DMS 273 treated with DMSO at 0.1 percent for 48 hours (cell line): ENCODE measurements at regions not wholly inside any gene's neighbourhood (a gene's known extent, or its start where the extent isn't known, plus 50 kb on each side); places are given as distances from the start of the nearest gene placed in this dataset.

Source experiments
- DNase-seq: peaks from one replicate; lab custom pipeline; 2025; lab: John Stamatoyannopoulos, UW

DNA sequence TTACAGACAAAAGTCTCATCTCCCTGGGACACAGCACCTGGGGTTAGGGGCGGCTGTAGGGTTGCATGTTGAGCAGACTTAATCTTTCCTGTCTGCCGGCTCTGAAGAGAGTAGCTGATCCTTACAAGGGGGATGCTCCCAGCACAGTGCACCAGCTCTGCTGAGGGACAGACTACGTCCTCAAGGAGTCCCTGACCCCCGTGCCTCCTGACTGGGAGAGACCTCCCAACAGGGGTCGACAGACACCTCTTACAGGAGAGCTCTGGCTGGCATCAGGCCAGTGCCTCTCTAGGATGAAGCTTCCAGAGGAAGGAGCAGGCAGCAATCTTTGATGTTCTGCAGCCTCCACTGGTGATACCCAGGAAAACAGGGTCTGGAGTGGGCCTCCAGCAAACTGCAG is 506.0 kb upstream of the FMR1 start:
- DNase-seq: no peak

DNA sequence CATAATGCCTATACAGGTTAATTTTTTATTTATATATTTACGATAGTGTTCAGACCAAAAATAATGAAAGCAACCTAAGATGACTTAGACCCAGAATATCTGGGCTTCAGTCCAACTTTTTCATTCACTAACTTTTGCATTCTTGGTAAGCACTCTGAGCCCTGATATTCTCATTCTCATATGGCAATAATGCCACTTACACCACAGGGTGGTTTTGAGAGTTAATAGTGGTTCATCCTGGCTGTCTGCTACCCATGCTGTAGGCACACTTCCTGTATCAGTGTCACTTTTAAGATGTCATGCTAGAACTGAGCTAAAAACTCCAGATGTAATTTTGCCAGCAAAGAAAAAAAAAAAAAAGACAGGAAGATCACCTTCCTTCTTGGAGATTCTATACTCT is 508.7 kb upstream of the FMR1 start:
- no peak for DNase-seq

DNA sequence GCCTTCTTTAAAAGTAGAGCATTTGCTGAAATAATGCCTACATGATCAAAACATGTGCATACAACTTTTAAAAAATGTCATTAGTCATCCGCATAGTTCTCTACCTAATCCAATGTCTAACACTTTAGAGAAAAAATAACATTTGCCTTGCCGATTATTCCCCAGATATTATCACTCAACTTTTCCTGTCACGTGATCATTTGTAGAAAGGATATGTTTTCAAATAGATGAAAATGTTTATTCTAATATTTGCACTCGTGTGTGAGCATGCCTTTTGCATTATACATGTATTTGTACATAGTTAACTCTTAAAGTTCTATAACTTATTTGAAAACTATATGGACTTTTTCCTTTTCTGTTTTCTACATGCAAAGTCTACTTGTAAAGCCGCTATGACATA is 533.0 kb upstream of the FMR1 start:
- DNase-seq: no peak

DNA sequence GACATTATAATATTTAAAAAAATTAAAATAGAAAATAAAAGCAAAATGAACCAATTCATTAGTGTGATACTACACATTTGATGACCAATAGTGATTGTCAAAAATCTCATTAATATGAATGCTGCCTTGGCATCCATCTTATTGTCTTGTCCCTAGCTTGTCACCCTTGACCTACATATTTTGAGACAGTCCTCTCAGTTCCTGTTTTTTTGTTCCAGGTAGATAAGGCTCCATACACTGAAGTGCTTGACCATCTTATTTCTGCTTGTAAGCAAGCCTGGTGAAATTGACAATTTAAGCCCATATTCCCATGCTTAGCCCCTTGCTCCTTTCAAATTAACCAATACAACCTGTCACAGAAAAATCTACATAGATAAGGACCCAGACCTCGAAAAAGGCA is 534.0 kb upstream of the FMR1 start:
- no peak for DNase-seq

DNA sequence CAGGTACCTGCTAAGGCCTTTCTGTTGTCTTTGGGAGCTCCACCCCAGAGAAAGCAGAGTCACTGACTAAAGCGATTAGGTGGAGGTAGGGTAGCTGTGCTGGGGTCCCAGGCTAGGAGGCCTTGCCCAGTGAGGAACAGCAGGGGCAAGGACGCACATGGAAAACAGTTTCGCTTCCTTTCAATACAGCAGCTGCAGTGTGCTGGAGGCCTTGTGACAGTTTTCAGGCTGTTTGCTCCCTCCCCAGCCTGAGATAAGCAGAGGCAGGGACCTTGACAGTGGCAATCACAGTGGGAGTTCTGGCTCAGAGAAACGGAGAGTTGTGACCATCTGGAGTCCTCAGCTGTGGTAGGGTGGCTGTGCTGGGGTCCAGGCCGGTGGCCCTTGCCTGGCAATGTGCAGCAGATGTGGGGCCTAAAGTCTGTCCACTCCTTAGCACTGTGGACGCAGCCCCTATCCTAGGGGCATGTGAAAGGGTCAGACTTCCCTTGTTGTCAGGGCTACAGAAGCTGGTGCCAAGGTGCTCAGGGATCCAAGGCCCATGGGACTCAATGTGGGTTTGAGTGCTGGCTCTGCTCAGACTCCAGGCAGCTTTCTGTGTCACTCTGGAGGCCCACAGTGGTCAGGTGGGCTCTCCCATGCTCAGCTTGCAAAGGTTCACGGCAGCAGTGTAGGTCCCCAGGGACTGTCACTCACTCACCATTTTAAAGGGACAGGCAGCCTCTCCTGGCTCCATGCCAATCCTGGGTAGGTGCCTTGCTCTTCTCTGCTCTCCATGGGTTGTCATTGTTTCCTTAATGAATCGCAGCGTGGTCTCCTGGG is 534.9 kb upstream of the FMR1 start:
- peak; percentile 3 for DNase-seq

DNA sequence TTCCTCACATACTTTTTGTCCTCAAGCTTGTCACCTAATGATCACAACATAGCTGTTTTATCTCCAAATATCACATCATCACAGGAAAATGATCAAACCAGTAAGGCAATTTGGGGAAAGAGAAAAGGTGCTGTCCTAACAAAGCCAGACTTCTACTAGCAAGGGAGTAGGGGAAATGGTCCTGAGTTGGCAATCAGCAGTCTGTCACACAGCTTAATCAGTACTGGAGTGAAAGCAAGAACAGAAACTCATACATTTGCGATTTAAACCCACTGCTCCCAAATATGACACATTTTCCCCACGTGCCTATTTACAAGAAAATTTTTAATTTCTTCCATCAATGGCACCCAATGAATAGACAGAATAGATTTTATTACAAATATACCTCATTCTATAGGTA is 546.8 kb upstream of the FMR1 start:
- no peak for DNase-seq

DNA sequence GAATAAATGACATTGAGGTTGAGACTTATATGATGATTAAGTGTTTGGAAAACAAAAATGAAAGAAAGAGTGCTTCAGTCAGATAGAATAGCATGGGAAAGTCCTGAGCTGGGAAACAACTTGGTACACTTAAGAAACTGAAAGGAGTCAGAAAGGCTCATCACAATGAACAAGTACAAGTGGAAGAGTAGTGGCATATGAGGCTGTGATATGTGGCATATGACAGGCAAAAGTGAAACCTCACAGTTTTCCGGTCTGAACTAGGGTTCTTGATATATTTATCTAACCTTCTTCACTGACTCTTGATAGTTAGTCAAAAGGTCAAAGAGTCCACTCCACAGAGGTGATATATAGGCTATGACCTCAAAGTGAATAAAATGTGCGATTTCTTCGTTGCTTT is 537.1 kb upstream of the CXorf51A start:
- DNase-seq: no peak

DNA sequence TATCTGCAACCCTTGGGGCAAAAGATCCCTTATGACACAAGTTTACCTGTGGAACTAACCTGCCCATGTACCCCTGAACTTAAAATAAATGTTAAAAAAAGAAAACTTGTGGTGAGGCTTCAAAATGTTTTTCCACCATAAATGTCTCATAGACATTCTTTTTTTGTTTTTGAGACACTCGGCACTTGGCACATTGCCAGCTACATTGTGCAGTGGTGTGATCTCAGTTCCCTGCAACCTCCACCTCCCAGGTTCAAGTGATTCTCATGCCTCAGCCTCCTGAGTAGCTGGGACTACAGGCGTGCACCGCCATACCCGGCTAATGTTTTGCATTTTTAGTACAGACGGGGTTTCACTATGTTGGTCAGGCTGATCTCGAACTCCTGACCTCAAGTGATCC is 528.9 kb upstream of the CXorf51A start:
- no peak for DNase-seq

DNA sequence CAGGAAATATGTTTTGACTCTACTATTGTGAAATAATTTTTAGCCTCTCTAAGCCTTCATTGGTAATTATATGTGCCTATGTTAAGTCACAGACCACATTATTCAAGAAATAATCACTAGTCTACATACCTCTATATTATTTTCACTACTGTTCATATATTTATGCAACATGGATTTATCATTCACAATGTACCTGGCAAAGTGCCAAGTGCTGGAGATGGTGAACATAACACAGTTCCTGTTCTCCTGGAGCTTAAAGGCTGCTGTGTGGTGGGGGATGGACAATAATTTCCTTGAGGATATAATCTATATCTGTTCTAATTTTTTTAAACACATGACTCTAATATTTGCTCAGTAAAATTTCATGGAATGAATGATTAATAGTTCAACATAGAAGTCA is 527.7 kb upstream of the CXorf51A start:
- DNase-seq: no peak

DNA sequence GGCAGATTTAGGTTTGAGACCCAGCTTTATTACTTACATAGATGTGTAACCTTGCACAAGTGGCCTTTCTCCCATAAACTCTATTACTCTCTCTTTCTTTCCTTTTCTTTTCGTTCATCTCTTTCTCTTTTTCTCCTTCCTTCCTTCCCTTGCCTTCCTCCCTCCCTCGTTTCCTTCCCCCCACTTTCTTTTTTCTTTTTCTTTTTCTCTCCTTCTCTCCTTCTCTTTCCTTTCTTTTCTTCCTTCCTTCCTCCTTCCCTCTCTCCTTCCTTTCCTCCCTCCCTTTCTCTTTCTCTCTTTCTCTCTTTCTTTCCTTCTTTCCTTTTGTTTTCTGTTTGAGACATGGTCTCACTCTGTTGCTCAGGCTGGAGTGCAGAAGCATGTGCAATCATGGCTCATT is 526.4 kb upstream of the CXorf51A start:
- DNase-seq: no peak

DNA sequence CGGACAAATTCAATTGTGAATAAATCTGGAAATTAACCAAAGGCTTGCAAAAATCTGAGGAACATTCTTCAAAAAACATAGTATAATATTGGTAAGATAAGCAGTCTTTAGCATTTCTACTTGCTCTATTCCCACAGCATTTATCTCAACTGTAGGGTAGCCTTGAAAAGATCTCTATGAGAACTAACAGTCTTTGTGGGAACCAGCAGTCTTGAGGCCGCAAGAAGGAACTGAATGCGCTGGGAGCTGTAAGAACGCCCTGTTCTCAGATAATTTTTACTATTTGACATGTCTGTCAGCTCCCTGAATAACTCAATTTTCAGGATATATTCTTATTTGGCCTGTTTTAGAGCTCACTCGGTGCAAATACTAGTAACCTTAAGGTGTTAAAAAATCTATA is 519.3 kb upstream of the CXorf51A start:
- no peak for DNase-seq

DNA sequence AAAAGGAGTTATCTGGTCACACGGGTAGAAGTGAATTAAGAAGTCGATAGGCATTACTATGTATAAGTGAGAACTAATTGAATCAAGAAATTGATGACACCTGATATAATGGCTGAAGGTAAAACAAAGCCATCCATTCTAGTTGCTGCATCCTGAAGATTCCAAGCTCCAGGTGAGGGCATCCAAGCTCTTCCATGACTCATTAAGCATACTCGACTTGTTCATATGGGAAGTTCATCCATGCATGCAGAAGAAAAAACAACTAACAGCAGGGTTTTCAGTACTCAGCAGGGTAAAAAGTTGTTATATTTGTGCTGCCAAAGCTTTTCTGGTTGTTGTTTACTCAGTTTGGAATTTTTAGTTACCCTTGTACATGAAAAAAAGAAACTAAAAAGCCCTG is 508.0 kb upstream of the CXorf51A start:
- no peak for DNase-seq

DNA sequence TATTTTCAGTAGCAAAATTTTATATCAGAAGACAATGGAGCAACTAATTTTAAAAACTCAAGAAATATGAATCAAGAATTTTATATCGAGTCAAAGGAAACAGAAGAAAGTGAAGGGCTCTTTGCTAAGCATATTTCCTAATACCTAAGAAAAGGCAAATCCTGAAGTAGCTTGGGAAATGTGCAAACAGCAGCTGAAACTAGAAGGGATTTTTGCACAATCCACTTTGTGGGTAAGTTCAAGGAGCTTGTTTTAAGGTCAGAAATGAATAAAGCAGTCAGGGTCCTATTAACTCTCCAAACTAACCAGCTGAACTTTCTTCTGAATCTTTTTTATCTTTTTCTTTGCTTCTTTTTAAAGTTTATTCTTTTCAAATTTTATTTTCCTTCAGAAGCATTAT is 500.9 kb upstream of the CXorf51A start:
- no peak for DNase-seq
